Suprapubic skin (tissue), 4 donors: ENCODE measurements at regions not wholly inside any gene's neighbourhood (a gene's known extent, or its start where the extent isn't known, plus 50 kb on each side); places are given as distances from the start of the nearest gene placed in this dataset.

ENCODE experiments used
- DNase-seq, 2 donors: peaks; one replicate each; pipeline ENCODE4 v3.0.0-alpha.2; 2019; ENCODE audit warnings: low spot score in 2 of 2
- H3K27ac ChIP-seq: fragments of 200-600 bp; sonication (generic); one replicate; pipeline ENCODE4 v1.5.1; 2019
- H3K27me3 ChIP-seq: fragments of 200-600 bp; sonication (generic); one replicate; pipeline ENCODE4 v1.5.1; 2019
- H3K36me3 ChIP-seq: fragments of 200-600 bp; sonication (generic); one replicate; pipeline ENCODE4 v1.5.1; 2019
- H3K4me1 ChIP-seq: fragments of 200-600 bp; sonication (generic); one replicate; pipeline ENCODE4 v1.5.1; 2019
- H3K4me3 ChIP-seq: fragments of 200-600 bp; sonication (generic); one replicate; pipeline ENCODE4 v1.5.1; 2019; ENCODE audit warnings: mild to moderate bottlenecking
- H3K9me3 ChIP-seq: fragments of 200-600 bp; sonication (generic); one replicate; pipeline ENCODE4 v1.5.1; 2019
- CTCF ChIP-seq, 2 donors: fragments of 200-600 bp in 1 of 2; fragments of 450-650 bp in 1 of 2; sonication (generic) in 1 of 2; IDR thresholded peaks; one replicate each; pipeline ENCODE4 v1.5.1; 2016 to 2019; ENCODE audit warnings: antibody characterized with exemption in 2 of 2, mild to moderate bottlenecking in 1 of 2, moderate library complexity in 1 of 2
- EP300 ChIP-seq: sonication (generic); formaldehyde crosslinking; IDR thresholded peaks from one replicate; pipeline ENCODE4 v1.6.1; 2017; ENCODE audit warnings: antibody characterized with exemption
- POLR2A ChIP-seq, 2 donors: fragments of 450-650 bp; IDR thresholded peaks; one replicate each; pipeline ENCODE4 v1.6.1; 2017; ENCODE audit warnings: antibody characterized with exemption in 2 of 2, mild to moderate bottlenecking in 2 of 2, moderate library complexity in 2 of 2
- POLR2AphosphoS5 ChIP-seq, 3 donors: sonication (generic); formaldehyde crosslinking; IDR thresholded peaks; one replicate each; pipeline ENCODE4 v1.6.1; 2017; ENCODE audit warnings: antibody characterized with exemption in 3 of 3
- WGBS: methylation state at CpG from one replicate; pipeline ENCODE4 v1.1.5; 2018; 5-methylcytosine and 5-hydroxymethylcytosine counted together

GRCh38 chr5:107135391-107135790, 535.3 kb downstream of the EFNA5 start:
- peaks cover 3% of the 10 kb centered on the region for H3K4me1 ChIP-seq

DNA sequence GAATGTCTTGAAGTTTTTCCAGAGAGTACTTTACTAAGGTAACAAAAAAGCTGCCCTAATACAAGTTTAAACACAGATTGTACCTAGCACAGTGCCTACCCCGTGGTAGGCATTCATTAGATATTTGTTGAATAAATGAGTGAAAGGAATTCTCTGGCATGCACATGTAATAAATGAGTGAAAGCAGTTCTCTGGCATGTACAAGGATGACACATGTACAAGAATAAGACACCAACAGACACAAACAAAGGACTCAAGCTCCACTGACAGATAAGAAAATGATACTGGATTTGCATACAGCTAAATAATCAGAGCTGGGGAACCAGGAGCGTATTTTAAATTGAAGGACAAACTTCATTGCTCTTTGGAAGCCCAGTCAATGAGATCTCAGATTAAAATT, 535.8 kb downstream of the EFNA5 start:
- no peak for DNase-seq
- Histone ChIP-seq H3K36me3 (no peaks in the 10 kb centered on the region), H3K27ac (no peak overlapping the region), H3K9me3 (peaks cover 9% of the 10 kb centered on the region), H3K27me3 (no peaks in the 10 kb centered on the region), H3K4me3 (no peak overlapping the region), H3K4me1 (peaks cover 3% of the 10 kb centered on the region)
- TF ChIP-seq EP300 (no peak), POLR2A (IDR thresholded peaks at IDR 0.05) (no peak), POLR2AphosphoS5 (IDR thresholded peaks at IDR 0.05) (no peak), CTCF (IDR thresholded peaks at IDR 0.05) (no peak)
- 52% methylated on average over 2 of the region's 2 CpGs for WGBS

More at GRCh38 chr5:107135391-107135790, 535.3 kb downstream of the EFNA5 start:
- no peak for TF ChIP-seq CTCF (IDR thresholded peaks at IDR 0.05)
- no peak for TF ChIP-seq POLR2AphosphoS5 (IDR thresholded peaks at IDR 0.05)
- no peak for TF ChIP-seq POLR2A (IDR thresholded peaks at IDR 0.05)
- TF ChIP-seq EP300, result no peak
- H3K9me3 ChIP-seq, result peaks cover 9% of the 10 kb centered on the region
- H3K36me3 ChIP-seq, result no peaks in the 10 kb centered on the region
- no peak for DNase-seq
- H3K4me3 ChIP-seq, result no peak overlapping the region
- no peak overlapping the region for H3K27ac ChIP-seq
- no peaks in the 10 kb centered on the region for H3K27me3 ChIP-seq
- 40% methylated on average over 2 of the region's 2 CpGs for WGBS

DNA sequence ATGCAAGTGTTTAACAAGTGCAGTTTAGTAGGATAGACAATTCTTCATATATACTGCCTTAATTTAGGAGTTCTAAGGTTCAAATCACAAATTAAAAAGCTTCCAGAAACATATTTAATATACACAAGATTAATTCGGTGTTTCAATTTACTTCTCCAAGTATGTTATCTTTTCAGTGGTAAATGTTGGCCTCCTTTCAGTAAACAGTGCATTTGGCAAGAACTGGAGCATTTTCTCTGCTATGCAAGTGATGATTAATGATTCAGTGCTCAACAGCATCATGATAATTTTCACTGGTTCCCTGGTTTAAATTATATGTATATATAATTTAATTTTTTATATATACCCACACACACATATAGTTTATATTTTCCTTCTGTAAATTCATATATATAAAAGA, 541.7 kb downstream of the EFNA5 start:
- Histone ChIP-seq H3K9me3 (peaks cover 4% of the 10 kb centered on the region), H3K27me3 (no peaks in the 10 kb centered on the region), H3K4me3 (no peak overlapping the region), H3K4me1 (no peaks in the 10 kb centered on the region), H3K36me3 (no peaks in the 10 kb centered on the region), H3K27ac (no peak overlapping the region)
- 34% methylated on average over 1 of the region's 1 CpG for WGBS
- DNase-seq, result no peak
- no peak for TF ChIP-seq EP300
- TF ChIP-seq CTCF (IDR thresholded peaks at IDR 0.05), result no peak

GRCh38 chr5:107127878-107128277, 542.9 kb downstream of the EFNA5 start:
- H3K4me1 ChIP-seq, result no peaks in the 10 kb centered on the region
- no peak overlapping the region for H3K27ac ChIP-seq
- DNase-seq, result no peak
- H3K36me3 ChIP-seq, result no peaks in the 10 kb centered on the region
- WGBS, result 61% methylated on average over 1 of the region's 1 CpG
- TF ChIP-seq POLR2AphosphoS5 (IDR thresholded peaks at IDR 0.05) (no peak), EP300 (no peak), POLR2A (IDR thresholded peaks at IDR 0.05) (no peak), CTCF (IDR thresholded peaks at IDR 0.05) (no peak)
- peaks cover 2% of the 10 kb centered on the region for H3K9me3 ChIP-seq
- no peaks in the 10 kb centered on the region for H3K27me3 ChIP-seq
- no peak overlapping the region for H3K4me3 ChIP-seq

DNA sequence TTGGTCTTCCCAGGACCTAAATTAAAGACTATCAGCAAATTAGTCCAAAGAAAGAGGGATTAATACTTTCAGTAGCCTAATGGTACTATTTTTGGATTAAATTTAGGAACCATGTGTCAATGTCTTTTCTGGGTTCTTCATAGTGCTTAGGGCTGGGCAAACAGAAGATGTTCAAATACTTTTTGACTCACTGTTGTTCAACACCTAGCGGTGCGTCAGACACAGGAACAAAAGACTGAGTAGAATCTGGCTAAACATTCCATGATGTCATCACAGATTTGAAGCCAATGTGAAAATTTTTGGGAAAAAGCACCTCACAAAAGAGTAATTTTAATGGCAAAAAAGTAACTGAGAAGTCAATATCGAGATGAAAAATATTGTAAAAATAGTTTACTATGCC, 544.4 kb downstream of the EFNA5 start:
- DNase-seq, result no peak
- TF ChIP-seq CTCF (IDR thresholded peaks at IDR 0.05) (no peak), EP300 (no peak), POLR2AphosphoS5 (IDR thresholded peaks at IDR 0.05) (no peak), POLR2A (IDR thresholded peaks at IDR 0.05) (no peak)
- Histone ChIP-seq H3K4me3 (no peak overlapping the region), H3K4me1 (no peaks in the 10 kb centered on the region), H3K9me3 (no peaks in the 10 kb centered on the region), H3K27ac (no peak overlapping the region), H3K27me3 (no peaks in the 10 kb centered on the region), H3K36me3 (no peaks in the 10 kb centered on the region)
- 91% methylated on average over 3 of the region's 3 CpGs for WGBS
